UCSD-AML1 (cell line): ENCODE measurements at regions not wholly inside any gene's neighbourhood (a gene's known extent, or its start where the extent isn't known, plus 50 kb on each side); places are given as distances from the start of the nearest gene placed in this dataset.

Experiments
- DNase-seq: peaks from one replicate; lab custom pipeline; 2025; ENCODE audit not compliant: unreplicated experiment; lab: John Stamatoyannopoulos, UW

- DNase-seq = no peak
These were observed 54.3 kb downstream of the FAM241B start for GRCh38 chr10:69684020-69684980.

GRCh38 chr10:69684981-69685353 is 54.9 kb downstream of the FAM241B start:
- DNase-seq = no peak

- no peak for DNase-seq
These were observed 55.4 kb downstream of the FAM241B start for GRCh38 chr10:69685426-69685801.

- no peak for DNase-seq
These were observed 55.9 kb downstream of the FAM241B start for GRCh38 chr10:69685802-69686585.

GRCh38 chr10:69686866-69687265 is 56.8 kb downstream of the FAM241B start:
- no peak for DNase-seq

GRCh38 chr10:69687426-69687825 is 57.4 kb downstream of the FAM241B start:
- DNase-seq = no peak

- DNase-seq = peak; percentile 68
These were observed 62.2 kb downstream of the FAM241B start for GRCh38 chr10:69692267-69692666.

GRCh38 chr10:69692891-69693290 is 62.8 kb downstream of the FAM241B start:
- no peak for DNase-seq

GRCh38 chr10:69693886-69694285 is 63.8 kb downstream of the FAM241B start:
- peak; percentile 36 for DNase-seq

GRCh38 chr10:69696073-69696731 is 66.2 kb downstream of the FAM241B start:
- DNase-seq = peak; percentile 28

- no peak for DNase-seq
These were observed 67.0 kb downstream of the FAM241B start for GRCh38 chr10:69697006-69697405.

GRCh38 chr10:69703256-69703655 is 73.2 kb downstream of the FAM241B start:
- DNase-seq = no peak

- DNase-seq = no peak
These were observed 74.0 kb downstream of the FAM241B start for GRCh38 chr10:69703766-69704630.

- DNase-seq = no peak
These were observed 79.4 kb downstream of the FAM241B start for GRCh38 chr10:69709366-69709941.

- no peak for DNase-seq
These were observed 80.2 kb downstream of the FAM241B start for GRCh38 chr10:69710008-69710888.

GRCh38 chr10:69712342-69712741 is 82.3 kb downstream of the FAM241B start:
- no peak for DNase-seq

- no peak for DNase-seq
These were observed 84.5 kb downstream of the FAM241B start for GRCh38 chr10:69714572-69714971.

- no peak for DNase-seq
These were observed 85.3 kb downstream of the FAM241B start for GRCh38 chr10:69715156-69715898.
